ENCODE measurements at regions not wholly inside any gene's neighbourhood (a gene's known extent, or its start where the extent isn't known, plus 50 kb on each side); places are given as distances from the start of the nearest gene placed in this dataset.

- no peak for TF ChIP-seq JUND (IDR thresholded peaks at IDR 0.05; ENCODE audit: low read depth)
- in situ Hi-C loops (cut with HindIII; ENCODE audit: low pct_unique_long_range_greater_than_20kb, low sequenced_read_pairs), result no loop called here
- DNase-seq (ENCODE audit: low read depth in 1 of 2, low spot score in 1 of 2), result no peak
These were observed 606.3 kb upstream of the PLXNA2 start for GRCh38 chr1:208850442-208850841.

- no peak for TF ChIP-seq JUND (IDR thresholded peaks at IDR 0.05; ENCODE audit: low read depth)
- no peak for DNase-seq (ENCODE audit: low read depth in 1 of 2, low spot score in 1 of 2)
- in situ Hi-C loops (cut with HindIII; ENCODE audit: low pct_unique_long_range_greater_than_20kb, low sequenced_read_pairs), result no loop called here
These were observed 607.2 kb upstream of the PLXNA2 start for GRCh38 chr1:208851366-208851765.

GRCh38 chr1:208852911-208853310, 608.7 kb upstream of the PLXNA2 start:
- no peak for TF ChIP-seq JUND (IDR thresholded peaks at IDR 0.05; ENCODE audit: low read depth)
- in situ Hi-C loops (cut with HindIII; ENCODE audit: low pct_unique_long_range_greater_than_20kb, low sequenced_read_pairs), result no loop called here
- DNase-seq (ENCODE audit: low read depth in 1 of 2, low spot score in 1 of 2), result no peak

- TF ChIP-seq JUND (IDR thresholded peaks at IDR 0.05; ENCODE audit: low read depth), result no peak
- DNase-seq (ENCODE audit: low read depth in 1 of 2, low spot score in 1 of 2), result no peak
- in situ Hi-C loops (cut with HindIII; ENCODE audit: low pct_unique_long_range_greater_than_20kb, low sequenced_read_pairs), result no loop called here
These were observed 611.2 kb upstream of the PLXNA2 start for GRCh38 chr1:208855403-208855802.

GRCh38 chr1:208857465-208857864, 613.3 kb upstream of the PLXNA2 start:
- no peak for TF ChIP-seq JUND (IDR thresholded peaks at IDR 0.05; ENCODE audit: low read depth)
- DNase-seq (ENCODE audit: low read depth in 1 of 2, low spot score in 1 of 2), result no peak
- in situ Hi-C loops (cut with HindIII; ENCODE audit: low pct_unique_long_range_greater_than_20kb, low sequenced_read_pairs), result no loop called here

GRCh38 chr1:208858738-208859137, 614.6 kb upstream of the PLXNA2 start:
- in situ Hi-C loops (cut with HindIII; ENCODE audit: low pct_unique_long_range_greater_than_20kb, low sequenced_read_pairs), result no loop called here
- TF ChIP-seq JUND (IDR thresholded peaks at IDR 0.05; ENCODE audit: low read depth), result no peak
- no peak for DNase-seq (ENCODE audit: low read depth in 1 of 2, low spot score in 1 of 2)

- no peak for DNase-seq (ENCODE audit: low read depth in 1 of 2, low spot score in 1 of 2)
- in situ Hi-C loops (cut with HindIII; ENCODE audit: low pct_unique_long_range_greater_than_20kb, low sequenced_read_pairs), result no loop called here
- no peak for TF ChIP-seq JUND (IDR thresholded peaks at IDR 0.05; ENCODE audit: low read depth)
These were observed 620.3 kb upstream of the PLXNA2 start for GRCh38 chr1:208864366-208864965.

- in situ Hi-C loops (cut with HindIII; ENCODE audit: low pct_unique_long_range_greater_than_20kb, low sequenced_read_pairs), result no loop called here
- DNase-seq (ENCODE audit: low read depth in 1 of 2, low spot score in 1 of 2), result no peak
- no peak for TF ChIP-seq JUND (IDR thresholded peaks at IDR 0.05; ENCODE audit: low read depth)
These were observed 622.3 kb upstream of the PLXNA2 start for GRCh38 chr1:208866386-208866955.

- in situ Hi-C loops (cut with HindIII; ENCODE audit: low pct_unique_long_range_greater_than_20kb, low sequenced_read_pairs), result no loop called here
- TF ChIP-seq JUND (IDR thresholded peaks at IDR 0.05; ENCODE audit: low read depth), result no peak
- DNase-seq (ENCODE audit: low read depth in 1 of 2, low spot score in 1 of 2), result no peak
These were observed 624.4 kb upstream of the PLXNA2 start for GRCh38 chr1:208868554-208868953.

- DNase-seq (ENCODE audit: low read depth in 1 of 2, low spot score in 1 of 2), result no peak
- in situ Hi-C loops (cut with HindIII; ENCODE audit: low pct_unique_long_range_greater_than_20kb, low sequenced_read_pairs), result no loop called here
These were observed 630.7 kb upstream of the PLXNA2 start for GRCh38 chr1:208874915-208875314.

GRCh38 chr1:208879022-208879421, 634.8 kb upstream of the PLXNA2 start:
- TF ChIP-seq JUND (IDR thresholded peaks at IDR 0.05; ENCODE audit: low read depth), result no peak
- DNase-seq (ENCODE audit: low read depth in 1 of 2, low spot score in 1 of 2), result no peak
- in situ Hi-C loops (cut with HindIII; ENCODE audit: low pct_unique_long_range_greater_than_20kb, low sequenced_read_pairs), result no loop called here

More at GRCh38 chr1:208874915-208875314, 630.7 kb upstream of the PLXNA2 start:
- TF ChIP-seq JUND (IDR thresholded peaks at IDR 0.05; ENCODE audit: low read depth), result no peak

GRCh38 chr1:208880433-208881100, 636.4 kb upstream of the PLXNA2 start:
- no peak for TF ChIP-seq JUND (IDR thresholded peaks at IDR 0.05; ENCODE audit: low read depth)
- in situ Hi-C loops (cut with HindIII; ENCODE audit: low pct_unique_long_range_greater_than_20kb, low sequenced_read_pairs), result no loop called here
- DNase-seq (ENCODE audit: low read depth in 1 of 2, low spot score in 1 of 2), result no peak

- no peak for DNase-seq (ENCODE audit: low read depth in 1 of 2, low spot score in 1 of 2)
- in situ Hi-C loops (cut with HindIII; ENCODE audit: low pct_unique_long_range_greater_than_20kb, low sequenced_read_pairs), result no loop called here
- no peak for TF ChIP-seq JUND (IDR thresholded peaks at IDR 0.05; ENCODE audit: low read depth)
These were observed 640.9 kb upstream of the PLXNA2 start for GRCh38 chr1:208885060-208885459.
